ENCODE measurements at regions not wholly inside any gene's neighbourhood (a gene's known extent, or its start where the extent isn't known, plus 50 kb on each side); places are given as distances from the start of the nearest gene placed in this dataset.

- H3K56ac ChIP-seq (replicated peaks; ENCODE audit: insufficient read length, low read depth, low read length) = no peak overlapping the region
- H3K79me1 ChIP-seq (ENCODE audit: low read depth, low read length) = no peaks in the 10 kb centered on the region
- H3K27ac ChIP-seq (ENCODE audit: low read depth, low read length) = no peak overlapping the region
- H4K5ac ChIP-seq (ENCODE audit: insufficient read length, low read depth, low read length) = no peak overlapping the region
- no peak overlapping the region for H2BK20ac ChIP-seq (ENCODE audit: low read length)
- H4K91ac ChIP-seq (replicated peaks; ENCODE audit: insufficient read length, low read length) = no peak overlapping the region
- H2AFZ ChIP-seq (ENCODE audit: low read length) = no peak overlapping the region
- H3K27me3 ChIP-seq (replicated peaks in 1 of 4; ENCODE audit: control insufficient read depth in 3 of 4, extremely low read depth in 1 of 4, insufficient read depth in 3 of 4, low read length in 3 of 4) = peaks cover 0 to 1% (median 0%) of the 10 kb centered on the region in 4 experiments; a peak in 1 of 7 replicates
- H2BK5ac ChIP-seq (ENCODE audit: low read depth, low read length) = no peak overlapping the region
- CTCF ChIA-PET (ENCODE audit: partially characterized antibody) = no interaction called here
- no peaks in the 10 kb centered on the region for H3K23me2 ChIP-seq (ENCODE audit: low read depth, low read length)
- no peak overlapping the region for H2BK12ac ChIP-seq (ENCODE audit: low read depth, low read length)
- H2BK120ac ChIP-seq (replicated peaks; ENCODE audit: low read depth, low read length) = no peak overlapping the region
- H2BK15ac ChIP-seq (ENCODE audit: low read length) = no peak overlapping the region
- H3K9me3 ChIP-seq (ENCODE audit: insufficient read depth in 2 of 2, low read depth in 1 of 2, low read length in 1 of 2) = no peaks in the 10 kb centered on the region
- H3K9ac ChIP-seq (replicated peaks in 1 of 4; ENCODE audit: extremely low read depth in 1 of 4, low read depth in 3 of 4, low read length in 3 of 4) = no peak overlapping the region
- H3K4me3 ChIP-seq (ENCODE audit: extremely low read depth in 1 of 4, insufficient read depth in 2 of 4, low read depth in 3 of 4, low read length in 4 of 4) = no peak overlapping the region
- no peak overlapping the region for H4K8ac ChIP-seq (ENCODE audit: extremely low read depth, insufficient read depth, low read length)
- POLR2A ChIA-PET (ENCODE audit: partially characterized antibody) = no interaction called here
- DNase-seq (ENCODE audit: low read depth in 1 of 2, low spot score in 2 of 2) (no peak), FAIRE-seq (no peak)
- H2AK5ac ChIP-seq (ENCODE audit: low read depth, low read length) = no peak overlapping the region
- no peak overlapping the region for H3K4me2 ChIP-seq (ENCODE audit: insufficient read depth in 1 of 2, low read depth in 2 of 2, low read length in 2 of 2)
- 88% methylated on average over 4 of the region's 4 CpGs; no CpG with 5 or more reads in 1 of the 2 experiments for WGBS, 2 experiments (ENCODE audit: extremely low coverage in 1 of 2, insufficient coverage in 1 of 2, insufficient read length in 1 of 2, insufficient replicate concordance in 2 of 2, low coverage in 1 of 2, low lambda C conversion rate in 2 of 2, missing lambda C conversion rate in 1 of 2)
- H3K14ac ChIP-seq (ENCODE audit: insufficient read length) = no peak overlapping the region
- no peaks in the 10 kb centered on the region for H3K4me1 ChIP-seq (replicated peaks in 1 of 4; ENCODE audit: control insufficient read depth in 3 of 4, insufficient read depth in 4 of 4, low read length in 3 of 4)
- no peak overlapping the region for H3K4ac ChIP-seq (replicated peaks; ENCODE audit: insufficient read length, low read depth, low read length)
- no peaks in the 10 kb centered on the region for H4K20me1 ChIP-seq (replicated peaks in 1 of 2; ENCODE audit: control insufficient read depth in 1 of 2, insufficient read depth in 2 of 2, low read length in 2 of 2)
- TF ChIP-seq SRF (IDR thresholded peaks at IDR 0.05; ENCODE audit: low read depth, low read length) (no peak), CBX5 (IDR thresholded peaks at IDR 0.05; ENCODE audit: low read depth, low read length) (no peak), GTF2F1 (IDR thresholded peaks at IDR 0.05; ENCODE audit: borderline replicate concordance, low read depth, low read length) (no peak), ASH2L (IDR thresholded peaks at IDR 0.05; ENCODE audit: low read length) (no peak), EGR1 (IDR thresholded peaks at IDR 0.05; ENCODE audit: borderline replicate concordance, low read depth, low read length) (no peak), SP2 (IDR thresholded peaks at IDR 0.05; ENCODE audit: low read length) (no peak), SP4 (IDR thresholded peaks at IDR 0.05; ENCODE audit: low read length) (no peak), POLR2A (IDR thresholded peaks at IDR 0.05; ENCODE audit: control extremely low read depth in 1 of 2, low read depth in 2 of 2, low read length in 2 of 2) (no peak), ATF2 (IDR thresholded peaks at IDR 0.05; ENCODE audit: low read length) (no peak), BCL11A (IDR thresholded peaks at IDR 0.05; ENCODE audit: low read depth in 2 of 2, low read length in 2 of 2) (no peak), GABPA (IDR thresholded peaks at IDR 0.05; ENCODE audit: borderline replicate concordance, insufficient read depth, low read length) (no peak), FOSL1 (IDR thresholded peaks at IDR 0.05; ENCODE audit: insufficient read depth, low read depth, low read length) (no peak), TEAD4 (IDR thresholded peaks at IDR 0.05; ENCODE audit: low read depth, low read length) (no peak)
- H3K36me3 ChIP-seq (ENCODE audit: control insufficient read depth in 2 of 4, insufficient read depth in 4 of 4, low read length in 3 of 4) = no peaks in the 10 kb centered on the region
- no peak overlapping the region for H3K18ac ChIP-seq (ENCODE audit: extremely low read depth, low read length)
- H3K23ac ChIP-seq (ENCODE audit: insufficient read length) = no peak overlapping the region
- no peaks in the 10 kb centered on the region for H3K79me2 ChIP-seq (ENCODE audit: control insufficient read depth in 1 of 2, insufficient read depth in 2 of 2, low read length in 2 of 2)
Observed at GRCh38 chr12:126998031-126998430, 1268.9 kb upstream of the TMEM132C start.
